ENCODE measurements at regions not wholly inside any gene's neighbourhood (a gene's known extent, or its start where the extent isn't known, plus 50 kb on each side); places are given as distances from the start of the nearest gene placed in this dataset.

DNA sequence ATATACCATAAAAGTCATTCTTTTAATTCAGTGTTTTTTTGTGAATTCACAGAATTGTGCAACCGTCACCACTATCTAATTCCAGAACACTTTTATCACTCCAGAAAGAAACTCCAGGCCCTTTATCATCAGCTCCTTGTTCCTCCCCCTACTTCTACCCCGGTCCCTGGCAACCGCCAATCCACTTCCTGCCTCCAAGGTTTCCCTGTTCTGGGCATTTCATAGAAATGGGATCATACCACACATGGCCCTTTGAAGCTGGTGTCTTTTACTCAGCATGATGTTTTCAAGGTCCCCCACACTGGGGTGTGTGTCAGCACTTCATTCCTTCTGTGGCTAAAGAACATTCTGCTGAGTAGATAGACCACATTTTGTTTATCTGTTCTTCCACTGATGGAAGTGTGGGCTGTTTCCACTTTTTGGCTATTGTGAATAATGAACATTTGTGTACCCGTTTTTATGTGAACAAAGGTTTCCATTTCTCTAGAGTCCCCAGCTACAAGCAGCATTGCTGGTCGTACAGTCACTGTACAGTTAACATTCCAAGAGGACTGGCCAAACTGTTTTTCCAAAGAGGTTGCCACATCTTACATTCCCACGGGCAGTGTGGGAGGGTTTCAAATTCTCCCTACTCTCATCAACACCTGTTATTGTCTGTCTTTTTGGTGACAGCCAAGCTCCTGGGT, 75.8 kb upstream of the ZNF469 start:
- TF ChIP-seq, protein P1, sequence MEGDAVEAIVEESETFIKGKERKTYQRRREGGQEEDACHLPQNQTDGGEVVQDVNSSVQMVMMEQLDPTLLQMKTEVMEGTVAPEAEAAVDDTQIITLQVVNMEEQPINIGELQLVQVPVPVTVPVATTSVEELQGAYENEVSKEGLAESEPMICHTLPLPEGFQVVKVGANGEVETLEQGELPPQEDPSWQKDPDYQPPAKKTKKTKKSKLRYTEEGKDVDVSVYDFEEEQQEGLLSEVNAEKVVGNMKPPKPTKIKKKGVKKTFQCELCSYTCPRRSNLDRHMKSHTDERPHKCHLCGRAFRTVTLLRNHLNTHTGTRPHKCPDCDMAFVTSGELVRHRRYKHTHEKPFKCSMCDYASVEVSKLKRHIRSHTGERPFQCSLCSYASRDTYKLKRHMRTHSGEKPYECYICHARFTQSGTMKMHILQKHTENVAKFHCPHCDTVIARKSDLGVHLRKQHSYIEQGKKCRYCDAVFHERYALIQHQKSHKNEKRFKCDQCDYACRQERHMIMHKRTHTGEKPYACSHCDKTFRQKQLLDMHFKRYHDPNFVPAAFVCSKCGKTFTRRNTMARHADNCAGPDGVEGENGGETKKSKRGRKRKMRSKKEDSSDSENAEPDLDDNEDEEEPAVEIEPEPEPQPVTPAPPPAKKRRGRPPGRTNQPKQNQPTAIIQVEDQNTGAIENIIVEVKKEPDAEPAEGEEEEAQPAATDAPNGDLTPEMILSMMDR (IDR thresholded peaks at IDR 0.05), result no peak
- TF ChIP-seq POLR2A (IDR thresholded peaks at IDR 0.05), result no peak
